T-helper 2 cell treated with Interferon-gamma antibody and Interleukin-4, amounts not matched to agents 5 μg/mL and 100 μg/mL, for 36 hours (primary cell): ENCODE measurements at regions not wholly inside any gene's neighbourhood (a gene's known extent, or its start where the extent isn't known, plus 50 kb on each side); places are given as distances from the start of the nearest gene placed in this dataset.

Experiments used
- DNase-seq: peaks from one replicate; pipeline ENCODE4 v3.0.0; 2021; ENCODE audit warnings: low spot score
- H3K27ac Mint-ChIP-seq: one replicate; pipeline ENCODE4 v1.8.0; 2021; ENCODE audit warnings: mild to moderate bottlenecking, mixed read lengths
- H3K27me3 Mint-ChIP-seq: one replicate; pipeline ENCODE4 v1.8.0; 2021; ENCODE audit warnings: low read depth, mixed read lengths
- H3K36me3 Mint-ChIP-seq: one replicate; pipeline ENCODE4 v1.8.0; 2021; ENCODE audit warnings: low read depth, mixed read lengths
- H3K4me1 Mint-ChIP-seq: one replicate; pipeline ENCODE4 v1.8.0; 2021; ENCODE audit warnings: low read depth, mixed read lengths
- H3K4me3 Mint-ChIP-seq: one replicate; pipeline ENCODE4 v1.8.0; 2022; ENCODE audit warnings: mild to moderate bottlenecking, moderate library complexity, mixed read lengths
- H3K9me3 Mint-ChIP-seq: one replicate; pipeline ENCODE4 v1.8.0; 2021; ENCODE audit warnings: mixed read lengths

DNA sequence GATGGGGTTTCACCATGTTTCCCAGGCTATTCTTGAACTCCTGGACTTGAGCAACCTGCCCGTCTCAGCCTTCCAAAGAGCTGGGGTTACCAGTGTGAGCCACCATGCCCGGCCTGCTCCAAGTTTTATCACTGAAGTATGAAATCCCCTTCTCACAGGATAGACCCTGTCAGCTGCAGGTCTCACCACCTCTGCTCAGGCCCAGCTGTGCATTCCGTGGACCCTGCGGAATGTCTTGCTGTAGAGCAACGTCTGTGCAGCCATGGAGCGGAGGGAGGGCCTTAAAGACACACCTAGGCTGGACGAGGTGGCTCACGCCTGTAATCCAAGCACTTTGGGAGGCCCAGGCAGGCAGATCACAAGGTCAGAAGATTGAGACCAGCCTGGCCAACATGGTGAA lies 625.4 kb downstream of the BRD1 start:
- Mint-ChIP-seq H3K4me1 (no peaks in the 10 kb centered on the region), H3K36me3 (no peaks in the 10 kb centered on the region), H3K4me3 (no peak overlapping the region), H3K27me3 (no peaks in the 10 kb centered on the region), H3K9me3 (no peaks in the 10 kb centered on the region), H3K27ac (no peak overlapping the region)
- DNase-seq: no peak

DNA sequence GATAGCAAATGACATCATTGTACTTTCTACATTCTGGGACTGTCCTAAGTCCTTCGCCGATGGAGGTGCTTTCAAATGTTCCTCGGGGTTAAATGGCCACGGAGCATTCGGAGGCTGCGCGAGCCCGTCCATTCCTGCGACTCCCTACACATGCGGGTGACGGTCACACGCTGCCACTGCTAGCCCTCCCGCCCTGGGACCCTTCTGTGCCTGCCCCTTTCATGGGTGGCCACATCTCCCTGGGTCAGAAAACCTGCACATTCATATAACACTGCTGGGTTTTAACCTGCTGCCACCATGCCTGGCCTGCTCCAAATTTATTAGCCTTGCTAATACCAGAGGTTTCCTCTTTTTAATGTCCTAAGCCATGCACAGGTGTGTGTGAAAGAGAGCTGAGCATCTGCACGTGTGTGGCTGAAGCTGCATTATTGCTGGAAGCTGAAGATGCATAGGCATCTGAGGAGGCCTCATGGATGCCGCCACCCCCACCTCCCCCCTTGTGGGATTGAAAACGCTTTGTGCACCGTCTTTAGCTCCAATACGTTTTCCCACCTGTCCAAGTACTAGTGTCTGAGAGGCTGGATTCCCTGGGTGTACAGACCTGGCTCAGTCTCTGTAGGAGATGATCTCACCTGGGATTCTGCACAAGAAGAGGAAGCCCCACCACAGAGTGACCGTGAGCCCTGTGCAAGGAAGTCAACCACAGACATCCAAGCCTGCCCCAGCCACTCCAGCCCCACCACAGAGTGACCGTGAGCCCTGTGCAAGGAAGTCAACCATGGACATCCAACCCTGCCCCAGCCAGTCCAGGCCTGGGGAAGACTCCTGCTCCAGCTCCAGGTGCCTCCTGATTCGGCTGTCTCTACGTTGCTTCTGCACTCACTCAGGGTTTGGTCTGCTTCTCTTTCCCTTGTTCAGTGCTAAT lies 626.4 kb downstream of the BRD1 start:
- DNase-seq: no peak
- no peaks in the 10 kb centered on the region for H3K36me3 Mint-ChIP-seq
- H3K27me3 Mint-ChIP-seq: no peaks in the 10 kb centered on the region
- H3K4me1 Mint-ChIP-seq: no peaks in the 10 kb centered on the region
- no peaks in the 10 kb centered on the region for H3K9me3 Mint-ChIP-seq
- no peak overlapping the region for H3K4me3 Mint-ChIP-seq
- H3K27ac Mint-ChIP-seq: no peak overlapping the region

DNA sequence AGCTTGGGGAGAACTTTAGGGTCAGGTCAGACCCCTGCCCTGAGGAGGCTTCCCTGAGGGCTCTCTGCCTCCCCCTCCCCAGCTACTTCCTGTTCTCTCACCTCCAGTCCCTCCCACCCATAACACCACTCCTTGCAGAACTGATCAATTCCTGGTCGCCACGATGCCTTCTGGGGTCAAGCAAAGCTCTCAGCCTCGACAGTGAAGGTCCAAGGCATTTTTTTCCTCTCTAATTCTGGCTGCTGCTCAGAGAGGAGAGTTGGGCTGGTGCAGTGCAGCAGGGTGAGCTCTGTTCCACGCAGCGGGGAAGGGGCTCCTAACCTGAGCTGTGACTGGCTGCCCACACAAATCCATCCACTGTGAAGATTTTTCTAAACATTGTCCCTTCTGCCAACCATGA lies 628.4 kb downstream of the BRD1 start:
- Mint-ChIP-seq H3K36me3 (no peaks in the 10 kb centered on the region), H3K4me3 (no peak overlapping the region), H3K4me1 (no peaks in the 10 kb centered on the region), H3K27me3 (no peaks in the 10 kb centered on the region), H3K27ac (no peak overlapping the region), H3K9me3 (no peaks in the 10 kb centered on the region)
- DNase-seq: no peak

DNA sequence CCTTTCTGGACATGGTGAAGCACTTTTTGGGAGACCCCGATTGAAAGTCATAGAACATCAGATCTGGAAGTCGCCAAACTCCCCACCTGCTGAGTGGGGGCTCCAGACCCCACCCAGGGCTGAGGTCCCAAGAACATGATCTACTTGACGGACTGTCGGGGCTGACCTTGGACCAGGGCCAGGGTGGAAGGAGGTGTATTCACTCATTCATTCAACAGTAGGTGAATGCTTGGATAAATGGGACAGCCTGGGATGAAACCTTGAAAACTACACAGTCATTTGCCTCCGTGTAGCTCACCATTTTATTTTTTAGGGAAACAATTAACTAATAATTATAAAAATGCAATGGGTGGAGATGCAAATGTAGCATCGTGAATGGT lies 629.0 kb downstream of the BRD1 start:
- Mint-ChIP-seq H3K27me3 (no peaks in the 10 kb centered on the region), H3K27ac (no peak overlapping the region), H3K9me3 (no peaks in the 10 kb centered on the region), H3K36me3 (no peaks in the 10 kb centered on the region), H3K4me3 (no peak overlapping the region), H3K4me1 (no peaks in the 10 kb centered on the region)
- no peak for DNase-seq

DNA sequence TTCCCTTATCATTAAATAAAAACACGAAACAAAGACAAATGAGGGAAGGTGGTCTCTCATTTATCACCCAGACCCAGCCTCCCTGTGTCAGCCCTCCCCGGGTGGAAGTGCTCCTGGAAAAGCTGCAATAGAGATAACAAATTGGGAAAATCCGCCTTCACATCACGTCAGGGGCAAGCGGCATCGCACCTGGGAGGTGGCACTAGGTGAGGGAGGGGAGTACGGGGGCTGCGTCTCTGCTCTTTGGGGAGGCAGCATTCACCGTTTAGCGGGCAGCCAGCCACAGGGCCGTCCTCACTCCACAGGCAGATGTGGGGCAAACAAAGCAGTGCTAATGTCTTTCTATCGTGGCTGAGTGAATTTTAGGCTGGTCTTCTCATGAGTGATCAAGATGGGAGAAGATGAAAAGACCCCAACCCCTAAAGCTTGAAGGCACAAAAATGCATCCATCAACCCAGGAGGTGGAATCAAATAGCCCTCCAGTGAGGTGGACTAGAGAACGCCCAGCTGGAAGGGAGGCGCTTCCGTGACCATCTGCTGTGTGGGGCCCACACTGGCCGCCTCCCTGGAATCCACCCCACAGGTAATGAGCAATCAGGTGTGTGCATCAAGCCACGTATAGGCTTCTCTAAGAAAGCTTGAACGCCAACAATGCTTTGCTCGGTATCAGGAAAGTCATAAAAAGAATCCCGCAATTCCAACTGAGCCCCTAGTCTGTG lies 629.5 kb downstream of the BRD1 start:
- Mint-ChIP-seq H3K4me3 (no peak overlapping the region), H3K36me3 (no peaks in the 10 kb centered on the region), H3K9me3 (no peaks in the 10 kb centered on the region), H3K27ac (no peak overlapping the region), H3K4me1 (no peaks in the 10 kb centered on the region), H3K27me3 (no peaks in the 10 kb centered on the region)
- no peak for DNase-seq

DNA sequence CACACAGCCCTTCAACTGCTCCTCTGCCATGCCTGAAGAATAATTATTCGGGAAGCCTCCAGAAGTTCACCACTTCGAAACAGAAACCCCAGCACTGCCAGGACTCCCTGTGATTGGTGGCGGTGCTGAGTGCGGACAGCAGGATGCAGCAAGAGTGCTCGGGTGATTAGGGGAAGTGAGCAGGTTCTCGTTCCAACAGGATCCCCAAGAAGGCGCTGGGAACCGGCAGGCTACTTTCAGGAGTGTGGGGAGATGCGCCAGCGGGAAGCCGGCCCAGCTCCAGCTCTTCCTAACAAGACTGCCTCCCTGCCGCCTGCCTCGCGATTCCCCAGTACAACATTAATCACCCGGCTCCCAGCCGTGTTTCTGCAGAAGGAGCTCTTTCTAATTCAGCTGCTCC lies 630.2 kb downstream of the BRD1 start:
- Mint-ChIP-seq H3K36me3 (no peaks in the 10 kb centered on the region), H3K4me3 (no peak overlapping the region), H3K27me3 (no peaks in the 10 kb centered on the region), H3K4me1 (no peaks in the 10 kb centered on the region), H3K27ac (no peak overlapping the region), H3K9me3 (no peaks in the 10 kb centered on the region)
- DNase-seq: no peak

DNA sequence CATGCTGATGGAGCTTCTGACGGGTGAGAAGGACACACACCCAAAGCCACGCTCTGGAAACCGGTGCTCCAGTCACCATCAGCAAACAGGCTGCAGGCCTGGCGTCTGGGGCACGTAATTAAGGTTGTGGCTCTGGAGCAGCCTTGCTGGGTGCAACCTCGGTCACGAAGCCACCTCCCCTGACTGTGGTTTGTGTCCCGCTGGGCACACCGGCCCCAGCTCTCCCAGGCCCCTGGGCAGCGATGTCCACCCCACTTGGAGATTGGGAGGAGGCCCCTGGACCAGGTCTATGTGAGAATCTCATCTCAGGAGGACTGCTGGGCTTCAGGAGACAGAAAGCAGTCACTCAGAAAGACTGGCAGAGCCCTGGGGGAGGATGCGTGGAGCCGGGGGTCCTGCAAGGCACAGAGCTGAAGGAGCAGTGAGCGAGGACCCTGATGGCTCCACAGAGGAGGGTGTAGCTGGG lies 631.6 kb downstream of the BRD1 start:
- no peak for DNase-seq
- no peaks in the 10 kb centered on the region for H3K36me3 Mint-ChIP-seq
- H3K4me1 Mint-ChIP-seq: no peaks in the 10 kb centered on the region
- no peak overlapping the region for H3K27ac Mint-ChIP-seq
- H3K9me3 Mint-ChIP-seq: no peaks in the 10 kb centered on the region
- H3K27me3 Mint-ChIP-seq: no peaks in the 10 kb centered on the region
- no peak overlapping the region for H3K4me3 Mint-ChIP-seq

DNA sequence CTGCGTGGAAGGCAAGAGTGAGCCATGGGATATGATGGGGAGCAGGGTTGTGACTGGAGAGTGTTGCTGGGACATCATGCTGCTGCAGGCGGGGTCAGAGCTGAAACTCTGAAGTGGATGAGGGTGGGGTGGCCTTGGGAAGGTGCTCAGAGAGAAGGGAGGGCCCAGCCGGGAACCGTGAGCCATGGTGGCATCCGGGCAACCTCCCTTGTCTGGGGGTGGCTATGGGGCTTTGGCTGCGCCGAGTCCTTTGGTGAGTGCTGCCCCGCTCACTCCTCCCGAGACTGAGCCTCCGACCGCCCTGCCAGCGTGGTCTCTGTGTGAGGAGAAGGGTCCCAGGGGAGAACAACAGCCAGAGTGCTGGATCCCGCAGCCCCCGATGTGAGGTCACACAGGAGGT lies 632.0 kb downstream of the BRD1 start:
- Mint-ChIP-seq H3K27me3 (no peaks in the 10 kb centered on the region), H3K27ac (no peak overlapping the region), H3K36me3 (no peaks in the 10 kb centered on the region), H3K9me3 (no peaks in the 10 kb centered on the region), H3K4me1 (no peaks in the 10 kb centered on the region), H3K4me3 (no peak overlapping the region)
- no peak for DNase-seq

DNA sequence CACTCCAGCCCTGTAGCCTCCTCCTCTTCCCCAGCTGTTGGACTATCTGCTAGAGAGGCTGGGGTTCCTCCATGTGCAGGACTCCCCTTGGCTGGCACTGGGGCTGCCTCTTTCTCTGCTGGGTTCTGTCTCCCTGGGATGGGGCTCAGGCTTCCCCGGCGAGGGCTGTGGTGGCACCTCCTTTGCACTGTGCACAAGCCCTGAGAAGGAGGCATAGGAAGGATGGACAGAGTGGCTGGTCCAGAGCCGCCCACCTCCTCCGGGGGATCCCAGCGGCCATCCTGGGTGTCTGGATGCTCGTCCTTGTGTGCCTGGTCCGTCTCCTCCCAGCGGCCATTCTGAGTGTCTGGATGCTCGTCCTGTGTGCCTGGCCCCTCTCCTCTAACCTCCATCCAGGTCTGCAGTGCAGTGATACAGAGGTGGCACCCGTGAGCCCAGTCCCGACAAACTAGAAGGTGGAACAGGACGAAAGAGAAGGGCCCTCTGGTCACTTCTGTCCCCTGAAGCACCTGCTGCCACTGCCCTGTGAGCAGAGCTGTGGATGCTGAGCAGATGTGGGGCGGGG lies 633.7 kb downstream of the BRD1 start:
- Mint-ChIP-seq H3K36me3 (no peaks in the 10 kb centered on the region), H3K9me3 (no peaks in the 10 kb centered on the region), H3K27me3 (no peaks in the 10 kb centered on the region), H3K4me1 (no peaks in the 10 kb centered on the region), H3K4me3 (no peak overlapping the region), H3K27ac (no peak overlapping the region)
- no peak for DNase-seq

DNA sequence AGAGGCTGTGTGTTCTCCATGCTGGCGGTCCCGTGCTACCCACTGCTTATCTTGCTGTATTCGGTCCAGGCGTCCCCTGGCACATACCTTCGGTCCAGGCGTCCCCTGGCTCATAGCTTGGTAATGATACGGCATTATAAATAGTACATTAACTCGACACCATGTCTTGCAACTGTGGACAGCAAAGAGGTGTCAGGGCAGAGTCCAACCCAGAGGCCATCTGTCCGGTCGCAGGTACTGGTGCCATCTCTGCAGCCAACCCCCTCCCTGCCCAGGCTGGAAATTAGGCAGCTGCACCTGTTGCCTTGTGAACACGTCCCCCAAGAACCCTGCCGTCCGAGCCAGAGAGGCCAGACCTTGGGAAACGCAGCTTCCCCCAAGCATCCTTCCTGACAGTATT lies 634.3 kb downstream of the BRD1 start:
- Mint-ChIP-seq H3K4me1 (no peaks in the 10 kb centered on the region), H3K27me3 (no peaks in the 10 kb centered on the region), H3K36me3 (no peaks in the 10 kb centered on the region), H3K27ac (no peak overlapping the region), H3K4me3 (no peak overlapping the region), H3K9me3 (no peaks in the 10 kb centered on the region)
- DNase-seq: no peak

DNA sequence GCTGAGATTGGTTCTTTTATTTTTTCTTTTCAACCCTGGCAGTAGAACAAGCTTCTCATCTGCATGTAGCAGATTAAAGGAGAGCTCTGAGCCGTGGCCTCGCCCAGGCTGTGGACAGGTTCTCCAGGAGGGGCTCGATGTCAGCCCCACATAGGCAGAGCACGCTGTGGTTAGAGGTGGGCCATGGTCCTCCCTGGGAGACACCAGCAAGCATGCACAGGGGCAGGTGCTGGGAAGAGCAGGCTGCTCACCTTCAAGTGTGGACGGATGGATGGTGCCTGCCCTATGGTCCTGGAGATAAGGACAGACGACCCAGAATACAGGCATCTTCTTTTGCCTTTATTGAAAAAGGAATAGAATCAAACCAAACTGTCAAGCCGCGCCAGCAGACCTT lies 634.8 kb downstream of the BRD1 start:
- H3K4me3 Mint-ChIP-seq: no peak overlapping the region
- H3K27me3 Mint-ChIP-seq: no peaks in the 10 kb centered on the region
- H3K9me3 Mint-ChIP-seq: no peaks in the 10 kb centered on the region
- no peaks in the 10 kb centered on the region for H3K4me1 Mint-ChIP-seq
- H3K27ac Mint-ChIP-seq: no peak overlapping the region
- no peak for DNase-seq
- no peaks in the 10 kb centered on the region for H3K36me3 Mint-ChIP-seq

DNA sequence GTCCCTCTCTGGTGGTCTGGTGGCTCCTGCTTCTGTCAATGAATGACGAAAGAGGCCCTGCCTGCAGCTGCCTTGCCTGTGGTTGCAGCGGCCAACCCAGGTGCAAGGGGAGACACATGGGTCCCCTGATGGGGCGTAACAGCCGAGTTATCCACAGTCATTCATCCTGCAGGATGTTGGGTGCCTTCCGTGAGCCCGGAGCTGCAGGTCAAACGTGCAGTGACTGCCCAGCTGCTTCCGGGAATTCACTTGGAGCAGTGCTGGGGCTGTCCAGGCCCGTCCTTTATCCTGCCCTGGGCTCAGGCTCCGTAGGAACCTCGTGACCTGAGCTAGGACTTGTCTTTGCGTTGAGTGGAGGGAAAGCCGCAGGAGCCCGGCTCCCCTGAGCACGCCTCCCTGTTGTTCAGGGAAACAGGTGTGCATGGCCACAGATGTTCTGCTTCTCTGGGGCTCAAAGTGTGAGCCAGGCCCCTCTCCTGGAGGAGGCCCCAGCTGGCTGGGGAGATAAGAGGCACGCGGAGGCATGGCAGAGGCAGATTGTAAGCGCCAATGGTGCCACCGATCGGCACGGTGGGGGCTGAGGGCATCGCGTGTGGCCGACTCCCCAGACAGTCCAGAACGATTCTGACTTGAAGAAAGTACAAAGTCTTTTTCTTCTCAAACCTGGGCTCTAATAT lies 635.4 kb downstream of the BRD1 start:
- Mint-ChIP-seq H3K4me3 (no peak overlapping the region), H3K9me3 (no peaks in the 10 kb centered on the region), H3K36me3 (no peaks in the 10 kb centered on the region), H3K27ac (no peak overlapping the region), H3K4me1 (no peaks in the 10 kb centered on the region), H3K27me3 (no peaks in the 10 kb centered on the region)
- no peak for DNase-seq

DNA sequence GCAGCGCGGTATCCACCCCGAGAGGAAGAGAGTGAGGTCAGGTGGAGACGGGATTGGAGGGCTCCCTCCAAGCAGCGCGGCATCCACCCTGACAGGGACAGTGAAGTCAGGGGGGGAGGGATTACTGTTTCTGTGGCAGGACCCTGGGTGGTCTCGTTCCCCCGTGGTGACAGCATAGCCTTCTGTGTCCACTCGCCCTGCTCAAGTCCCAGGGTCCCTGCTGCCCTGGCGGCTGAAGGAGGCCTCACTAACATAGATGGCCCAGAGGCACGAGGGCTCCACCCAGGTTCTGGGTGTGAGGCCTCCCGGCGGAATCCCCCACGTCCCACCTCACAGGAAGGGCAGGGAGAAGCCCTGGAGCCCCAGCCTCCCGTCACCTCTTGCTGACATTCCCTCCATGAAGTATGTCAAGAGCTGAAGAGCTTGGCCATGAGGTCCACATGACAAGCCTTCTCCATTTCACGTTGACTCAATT lies 636.1 kb downstream of the BRD1 start:
- Mint-ChIP-seq H3K9me3 (no peaks in the 10 kb centered on the region), H3K27ac (no peak overlapping the region), H3K27me3 (no peaks in the 10 kb centered on the region), H3K4me1 (no peaks in the 10 kb centered on the region), H3K4me3 (no peak overlapping the region), H3K36me3 (no peaks in the 10 kb centered on the region)
- no peak for DNase-seq
